ENCODE measurements at regions not wholly inside any gene's neighbourhood (a gene's known extent, or its start where the extent isn't known, plus 50 kb on each side); places are given as distances from the start of the nearest gene placed in this dataset.

DNA sequence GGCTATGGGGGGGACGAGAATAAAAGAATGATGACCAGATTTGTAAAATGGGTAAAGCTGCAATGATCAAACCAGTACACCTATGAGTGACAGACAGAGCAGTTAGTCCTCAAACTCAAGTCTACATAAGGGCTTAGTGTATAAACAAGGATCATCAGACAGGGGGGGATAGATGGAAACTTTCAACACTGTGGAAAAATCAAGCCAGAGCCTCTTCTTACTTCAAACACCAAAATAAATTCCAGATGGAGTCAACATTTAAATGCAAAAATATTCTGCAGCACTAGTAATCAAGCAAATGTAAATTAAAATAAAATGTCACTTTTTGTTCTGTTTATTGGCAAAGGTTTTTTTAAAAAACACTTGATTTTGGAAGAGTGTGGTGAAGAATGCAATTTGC, 205.9 kb upstream of the RGMA start (continued):
- TF ChIP-seq CHD7 (IDR thresholded peaks at IDR 0.05; ENCODE audit: insufficient replicate concordance, low read length) = no peak
- TF ChIP-seq TBP (IDR thresholded peaks at IDR 0.05; ENCODE audit: low read depth, low read length) = no peak
- no peak for TF ChIP-seq FOSL1 (IDR thresholded peaks at IDR 0.05; ENCODE audit: insufficient read depth, low read depth, low read length)
- TF ChIP-seq, protein P1, sequence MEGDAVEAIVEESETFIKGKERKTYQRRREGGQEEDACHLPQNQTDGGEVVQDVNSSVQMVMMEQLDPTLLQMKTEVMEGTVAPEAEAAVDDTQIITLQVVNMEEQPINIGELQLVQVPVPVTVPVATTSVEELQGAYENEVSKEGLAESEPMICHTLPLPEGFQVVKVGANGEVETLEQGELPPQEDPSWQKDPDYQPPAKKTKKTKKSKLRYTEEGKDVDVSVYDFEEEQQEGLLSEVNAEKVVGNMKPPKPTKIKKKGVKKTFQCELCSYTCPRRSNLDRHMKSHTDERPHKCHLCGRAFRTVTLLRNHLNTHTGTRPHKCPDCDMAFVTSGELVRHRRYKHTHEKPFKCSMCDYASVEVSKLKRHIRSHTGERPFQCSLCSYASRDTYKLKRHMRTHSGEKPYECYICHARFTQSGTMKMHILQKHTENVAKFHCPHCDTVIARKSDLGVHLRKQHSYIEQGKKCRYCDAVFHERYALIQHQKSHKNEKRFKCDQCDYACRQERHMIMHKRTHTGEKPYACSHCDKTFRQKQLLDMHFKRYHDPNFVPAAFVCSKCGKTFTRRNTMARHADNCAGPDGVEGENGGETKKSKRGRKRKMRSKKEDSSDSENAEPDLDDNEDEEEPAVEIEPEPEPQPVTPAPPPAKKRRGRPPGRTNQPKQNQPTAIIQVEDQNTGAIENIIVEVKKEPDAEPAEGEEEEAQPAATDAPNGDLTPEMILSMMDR (IDR thresholded peaks at IDR 0.05; ENCODE audit: control extremely low read depth in 1 of 3, insufficient read depth in 1 of 3, low read depth in 1 of 3, low read length in 3 of 3) = no peak
- no peak for TF ChIP-seq TAF7 (optimal IDR thresholded peaks at IDR 0.05; ENCODE audit: borderline replicate concordance, low read depth, low read length)
- no peak for TF ChIP-seq SP1 (IDR thresholded peaks at IDR 0.05; ENCODE audit: low read depth, low read length)
- TF ChIP-seq, protein P2, sequence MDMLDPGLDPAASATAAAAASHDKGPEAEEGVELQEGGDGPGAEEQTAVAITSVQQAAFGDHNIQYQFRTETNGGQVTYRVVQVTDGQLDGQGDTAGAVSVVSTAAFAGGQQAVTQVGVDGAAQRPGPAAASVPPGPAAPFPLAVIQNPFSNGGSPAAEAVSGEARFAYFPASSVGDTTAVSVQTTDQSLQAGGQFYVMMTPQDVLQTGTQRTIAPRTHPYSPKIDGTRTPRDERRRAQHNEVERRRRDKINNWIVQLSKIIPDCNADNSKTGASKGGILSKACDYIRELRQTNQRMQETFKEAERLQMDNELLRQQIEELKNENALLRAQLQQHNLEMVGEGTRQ (IDR thresholded peaks at IDR 0.05; ENCODE audit: low read length) = no peak

Data from H1 (cell line).